IPS DF 4.7 (cell line): ENCODE measurements at regions not wholly inside any gene's neighbourhood (a gene's known extent, or its start where the extent isn't known, plus 50 kb on each side); places are given as distances from the start of the nearest gene placed in this dataset.

Experiments used
- DNase-seq: peaks from one replicate; pipeline ENCODE4 v3.0.0-alpha.2; 2013; ENCODE audit warnings: low spot score; ENCODE audit errors: extremely low read depth

GRCh38 chr2:12201369-12201768 is 454.9 kb downstream of the LPIN1 start:
- DNase-seq, result no peak

GRCh38 chr2:12202313-12203075 is 456.1 kb downstream of the LPIN1 start:
- no peak for DNase-seq

- DNase-seq, result no peak
Measured at GRCh38 chr2:12203528-12203927, 457.1 kb downstream of the LPIN1 start.

GRCh38 chr2:12205086-12205485 is 458.7 kb downstream of the LPIN1 start:
- no peak for DNase-seq

GRCh38 chr2:12207491-12207890 is 461.1 kb downstream of the LPIN1 start:
- DNase-seq, result no peak

- DNase-seq, result no peak
Measured at GRCh38 chr2:12210016-12210933, 463.8 kb downstream of the LPIN1 start.

- DNase-seq, result no peak
Measured at GRCh38 chr2:12211326-12212175, 465.1 kb downstream of the LPIN1 start.

GRCh38 chr2:12212841-12213597 is 466.6 kb downstream of the LPIN1 start:
- DNase-seq, result no peak

GRCh38 chr2:12217175-12217574 is 470.7 kb downstream of the LPIN1 start:
- no peak for DNase-seq

- no peak for DNase-seq
Measured at GRCh38 chr2:12219761-12220160, 473.3 kb downstream of the LPIN1 start.

GRCh38 chr2:12221584-12221983 is 475.2 kb downstream of the LPIN1 start:
- no peak for DNase-seq

GRCh38 chr2:12222554-12222953 is 476.1 kb downstream of the LPIN1 start:
- no peak for DNase-seq

GRCh38 chr2:12223732-12224131 is 477.3 kb downstream of the LPIN1 start:
- no peak for DNase-seq

- no peak for DNase-seq
Measured at GRCh38 chr2:12226653-12227052, 480.2 kb downstream of the LPIN1 start.

- no peak for DNase-seq
Measured at GRCh38 chr2:12227941-12228608, 481.6 kb downstream of the LPIN1 start.

- no peak for DNase-seq
Measured at GRCh38 chr2:12231288-12231687, 484.9 kb downstream of the LPIN1 start.

GRCh38 chr2:12232876-12233275 is 483.9 kb upstream of the TRIB2 start:
- DNase-seq, result no peak

GRCh38 chr2:12236136-12236844 is 480.4 kb upstream of the TRIB2 start:
- no peak for DNase-seq

- DNase-seq, result no peak
Measured at GRCh38 chr2:12240206-12240605, 476.5 kb upstream of the TRIB2 start.

- DNase-seq, result no peak
Measured at GRCh38 chr2:12243381-12243780, 473.4 kb upstream of the TRIB2 start.
